ENCODE measurements at regions not wholly inside any gene's neighbourhood (a gene's known extent, or its start where the extent isn't known, plus 50 kb on each side); places are given as distances from the start of the nearest gene placed in this dataset.

DNA sequence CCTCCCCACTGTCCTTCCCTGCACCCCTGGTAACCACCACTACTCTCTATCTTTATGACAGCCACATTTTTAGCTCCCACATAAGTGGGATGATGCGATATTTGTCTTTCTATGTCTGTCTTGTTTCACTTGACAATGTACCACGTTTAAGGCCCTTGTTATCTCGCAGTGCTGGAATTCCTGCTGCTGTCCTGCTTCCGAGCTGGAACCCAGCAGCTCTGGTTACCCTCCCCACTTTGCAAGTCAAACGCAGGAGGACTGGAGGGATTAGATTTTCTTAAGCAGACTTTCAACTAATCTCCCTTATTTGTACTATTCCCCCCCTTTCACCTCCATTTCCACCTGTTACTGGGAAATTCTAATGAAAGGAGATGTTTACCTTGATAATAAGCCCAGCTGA is 59.1 kb upstream of the PDX1 start:
- TF ChIP-seq CTCF (conservative IDR thresholded peaks at IDR 0.05) (no peak), ZFX (IDR thresholded peaks at IDR 0.05) (no peak)

Data from C4-2B (cell line).